ENCODE measurements at regions not wholly inside any gene's neighbourhood (a gene's known extent, or its start where the extent isn't known, plus 50 kb on each side); places are given as distances from the start of the nearest gene placed in this dataset.
A peak's percentile ranks its signal among the peaks of the same experiment; 100 is the strongest.
"Not testable (repeated sequence)": the region's sequence is repeated elsewhere in the genome, so short reads cannot be mapped to it uniquely, and the experiment has no call there.

DNA sequence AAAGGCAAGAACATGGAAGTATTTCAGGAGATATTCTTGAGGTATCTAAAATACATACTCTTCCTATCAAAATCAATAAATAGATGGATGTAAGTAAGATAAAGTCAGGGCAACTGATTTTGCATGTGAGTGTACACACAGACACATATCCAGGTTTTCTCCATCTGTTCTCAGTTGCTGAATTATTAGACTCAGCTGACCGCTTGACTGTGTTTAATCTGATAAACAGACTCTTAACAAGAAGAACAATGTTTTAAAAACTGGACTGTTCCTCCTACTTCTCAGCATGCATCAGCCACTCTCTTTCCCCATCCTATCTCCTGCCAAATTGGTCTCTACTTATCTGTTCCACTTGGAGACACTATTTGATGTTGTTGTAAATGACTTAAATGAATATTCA is 73.5 kb downstream of the GOLGA8G start:
- in situ Hi-C loops (cut with HindIII; ENCODE audit: low sequenced_read_pairs): no loop called here
- no peak for TF ChIP-seq CTCF (IDR thresholded peaks at IDR 0.05; ENCODE audit: low read depth, low read length)
- H3K4me3 ChIP-seq (ENCODE audit: low read depth, low read length): no peak overlapping the region
- peak; percentile 0 for DNase-seq (ENCODE audit: low read depth, low spot score)

GRCh38 chr15:28457396-28457932 is 75.3 kb downstream of the GOLGA8G start:
- H3K4me3 ChIP-seq (ENCODE audit: low read depth, low read length); in situ Hi-C loops (cut with HindIII; ENCODE audit: low sequenced_read_pairs): not testable (repeated sequence)
- DNase-seq (ENCODE audit: low read depth, low spot score): peak; percentile 0

GRCh38 chr15:28456476-28457395 is 76.0 kb downstream of the GOLGA8G start:
- H3K4me3 ChIP-seq (ENCODE audit: low read depth, low read length): no peak overlapping the region
- peak; percentile 0 for DNase-seq (ENCODE audit: low read depth, low spot score)
- no peak for TF ChIP-seq CTCF (IDR thresholded peaks at IDR 0.05; ENCODE audit: low read depth, low read length)
- in situ Hi-C loops (cut with HindIII; ENCODE audit: low sequenced_read_pairs): no loop called here

DNA sequence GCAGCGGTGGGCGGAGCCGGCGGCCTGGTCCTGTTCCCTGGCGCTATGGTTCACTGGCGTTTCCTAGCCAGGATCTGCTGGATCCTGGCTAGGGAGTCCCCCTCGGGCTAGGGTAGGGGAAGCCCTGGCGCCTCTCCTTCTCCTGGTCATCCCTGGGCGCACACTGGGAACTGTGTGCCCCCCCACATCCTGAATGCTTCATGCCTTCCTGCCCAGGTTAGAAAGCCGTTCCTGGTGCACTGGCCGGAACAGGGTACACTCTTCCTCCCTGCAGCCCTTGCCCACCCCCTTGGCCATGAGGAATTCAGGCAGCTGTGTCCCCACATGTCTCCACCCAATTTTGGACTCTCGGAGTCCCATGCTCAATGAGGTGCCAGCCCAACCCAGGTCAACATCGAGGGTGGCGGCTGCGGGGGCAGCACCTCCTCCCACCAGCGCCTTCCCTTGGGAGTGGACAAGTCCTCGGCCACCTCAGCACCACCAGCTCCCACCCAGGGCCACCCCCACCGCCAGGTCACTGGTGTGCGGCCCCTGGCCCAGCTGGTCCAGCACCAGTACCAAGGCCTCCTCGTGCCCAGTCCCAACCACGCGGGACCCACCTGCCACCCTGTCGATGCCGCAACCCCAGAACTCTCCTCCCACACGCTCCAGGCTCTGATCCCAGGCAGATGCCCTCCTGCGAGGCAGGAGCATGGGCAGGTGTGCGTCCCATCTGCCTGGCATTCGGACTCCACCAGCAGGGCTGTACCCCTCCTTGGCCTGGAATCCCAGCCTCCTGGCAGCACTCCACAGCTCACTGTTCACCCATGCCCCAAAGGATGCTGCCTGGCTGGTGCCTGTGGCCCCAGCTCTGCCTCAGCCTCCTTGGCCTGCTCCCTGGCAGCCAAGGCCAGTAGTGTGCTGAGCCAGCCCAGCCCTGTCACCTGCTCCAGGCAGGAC is 77.0 kb downstream of the GOLGA8G start:
- DNase-seq (ENCODE audit: low read depth, low spot score): peak; percentile 0
- in situ Hi-C loops (cut with HindIII; ENCODE audit: low sequenced_read_pairs): not testable (repeated sequence)

DNA sequence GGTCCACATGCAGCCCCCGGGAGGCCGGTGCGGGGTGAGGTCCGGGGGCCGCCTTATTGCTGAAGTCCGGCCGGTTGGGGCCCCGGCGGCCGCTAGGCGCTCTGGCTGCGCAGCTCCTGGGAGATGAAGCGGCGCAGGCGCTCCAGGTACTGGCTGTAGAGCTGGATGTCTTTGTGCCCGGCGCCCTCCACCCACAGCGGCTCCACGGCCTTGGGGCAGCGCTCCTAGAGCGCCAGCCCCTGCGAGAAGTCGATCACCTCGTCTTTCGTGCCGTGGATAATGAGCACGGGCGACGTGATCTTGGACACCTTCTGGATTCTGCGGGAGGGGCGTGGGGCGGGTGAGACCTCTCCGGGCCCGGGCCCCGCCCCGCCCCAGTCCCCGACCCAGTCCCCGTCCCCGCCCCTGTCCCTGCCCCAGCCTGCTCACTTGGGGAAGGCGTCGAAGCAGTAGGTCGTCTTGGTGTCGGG is 76.3 kb downstream of the GOLGA8F start:
- H3K4me3 ChIP-seq (ENCODE audit: low read depth, low read length): peak overlapping the region; percentile 13
- in situ Hi-C loops (cut with HindIII; ENCODE audit: low sequenced_read_pairs); DNase-seq (ENCODE audit: low read depth, low spot score): not testable (repeated sequence)

More for the DNA sequence above, 77.0 kb downstream of the GOLGA8G start:
- not testable (repeated sequence) for H3K4me3 ChIP-seq (ENCODE audit: low read depth, low read length)
